ENCODE measurements at regions not wholly inside any gene's neighbourhood (a gene's known extent, or its start where the extent isn't known, plus 50 kb on each side); places are given as distances from the start of the nearest gene placed in this dataset.

DNA sequence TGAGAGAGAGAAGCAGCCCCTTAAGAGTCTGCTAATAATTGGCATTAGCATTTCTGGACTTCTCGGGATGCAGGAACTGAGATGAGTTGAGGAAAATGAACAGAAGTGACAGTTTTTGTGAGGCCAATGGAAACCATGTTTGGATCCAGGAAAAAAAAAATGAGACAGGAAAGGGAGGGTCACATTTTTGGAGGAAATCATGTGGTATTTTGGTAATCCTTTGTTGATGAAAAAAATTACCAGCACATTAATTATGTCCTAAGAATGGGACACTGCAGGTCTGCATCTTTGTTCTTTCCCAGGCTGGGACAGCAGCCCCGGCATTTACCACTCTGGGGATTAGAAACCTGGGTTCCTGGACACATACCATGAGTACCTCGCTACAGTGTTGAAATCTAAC lies 109.9 kb upstream of the ZFHX3 start:
- CTCF ChIA-PET, result no interaction called here

DNA sequence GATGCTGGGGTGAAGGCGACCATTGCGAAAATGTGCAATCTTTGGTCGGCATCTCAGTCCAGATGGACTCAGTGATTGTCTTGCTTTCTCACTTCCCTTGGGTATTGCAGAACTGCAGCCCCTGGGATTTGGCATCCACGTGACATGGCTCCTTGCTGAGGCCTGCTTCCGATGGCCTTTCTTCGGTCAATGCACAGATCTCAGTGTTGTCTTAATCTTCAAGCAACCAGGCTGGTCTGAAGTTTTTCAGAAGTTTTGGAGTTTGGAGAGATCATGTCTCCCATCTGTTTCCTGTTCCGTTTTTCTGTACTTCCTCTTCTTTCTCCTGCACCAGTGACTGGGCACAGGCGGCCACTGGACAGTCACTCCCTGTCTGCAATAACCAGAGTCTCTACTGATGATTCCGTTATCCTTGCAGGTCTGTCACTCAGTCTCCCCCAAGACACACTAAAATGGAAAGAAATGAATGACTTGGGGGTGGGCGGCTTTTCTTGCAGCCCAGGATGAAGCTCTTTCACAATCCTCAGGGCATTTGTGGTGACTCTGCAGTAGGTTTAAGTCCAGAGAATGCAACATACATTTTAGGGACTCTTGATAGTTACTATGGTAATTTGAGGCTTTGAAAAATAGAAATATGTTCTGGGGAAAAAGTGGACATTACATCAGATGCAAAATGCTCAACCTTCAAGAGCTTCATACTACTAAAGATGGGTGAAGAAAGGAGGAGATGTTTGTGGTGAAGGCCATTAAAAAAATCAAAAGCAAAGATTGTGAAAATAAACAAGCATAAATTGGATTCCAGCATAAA lies 106.3 kb upstream of the ZFHX3 start:
- TF ChIP-seq, protein P1, sequence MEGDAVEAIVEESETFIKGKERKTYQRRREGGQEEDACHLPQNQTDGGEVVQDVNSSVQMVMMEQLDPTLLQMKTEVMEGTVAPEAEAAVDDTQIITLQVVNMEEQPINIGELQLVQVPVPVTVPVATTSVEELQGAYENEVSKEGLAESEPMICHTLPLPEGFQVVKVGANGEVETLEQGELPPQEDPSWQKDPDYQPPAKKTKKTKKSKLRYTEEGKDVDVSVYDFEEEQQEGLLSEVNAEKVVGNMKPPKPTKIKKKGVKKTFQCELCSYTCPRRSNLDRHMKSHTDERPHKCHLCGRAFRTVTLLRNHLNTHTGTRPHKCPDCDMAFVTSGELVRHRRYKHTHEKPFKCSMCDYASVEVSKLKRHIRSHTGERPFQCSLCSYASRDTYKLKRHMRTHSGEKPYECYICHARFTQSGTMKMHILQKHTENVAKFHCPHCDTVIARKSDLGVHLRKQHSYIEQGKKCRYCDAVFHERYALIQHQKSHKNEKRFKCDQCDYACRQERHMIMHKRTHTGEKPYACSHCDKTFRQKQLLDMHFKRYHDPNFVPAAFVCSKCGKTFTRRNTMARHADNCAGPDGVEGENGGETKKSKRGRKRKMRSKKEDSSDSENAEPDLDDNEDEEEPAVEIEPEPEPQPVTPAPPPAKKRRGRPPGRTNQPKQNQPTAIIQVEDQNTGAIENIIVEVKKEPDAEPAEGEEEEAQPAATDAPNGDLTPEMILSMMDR (IDR thresholded peaks at IDR 0.05), result no peak
- Mint-ChIP-seq H3K27ac (no peak overlapping the region), H3K4me3 (no peak overlapping the region), H3K36me3 (ENCODE audit: low read depth) (no peaks in the 10 kb centered on the region), H3K27me3 (peaks cover 13% of the 10 kb centered on the region), H3K9me3 (no peaks in the 10 kb centered on the region), H3K4me1 (ENCODE audit: low read depth) (no peaks in the 10 kb centered on the region)
- ChIA-PET POLR2A (no interaction called here), CTCF (no interaction called here)
- DNase-seq, result no peak
- intact Hi-C loops (cut with micrococcal nuclease), result no loop called here
- no peak for ATAC-seq

More for the DNA sequence above, 109.9 kb upstream of the ZFHX3 start:
- Mint-ChIP-seq H3K4me3 (no peak overlapping the region), H3K36me3 (ENCODE audit: low read depth) (no peaks in the 10 kb centered on the region), H3K4me1 (ENCODE audit: low read depth) (no peaks in the 10 kb centered on the region), H3K9me3 (no peaks in the 10 kb centered on the region), H3K27me3 (peaks cover 6% of the 10 kb centered on the region), H3K27ac (no peak overlapping the region)
- DNase-seq, result no peak
- no peak for ATAC-seq
- POLR2A ChIA-PET, result no interaction called here
- intact Hi-C loops (cut with micrococcal nuclease), result no loop called here
- TF ChIP-seq, protein P1 (IDR thresholded peaks at IDR 0.05), result no peak

DNA sequence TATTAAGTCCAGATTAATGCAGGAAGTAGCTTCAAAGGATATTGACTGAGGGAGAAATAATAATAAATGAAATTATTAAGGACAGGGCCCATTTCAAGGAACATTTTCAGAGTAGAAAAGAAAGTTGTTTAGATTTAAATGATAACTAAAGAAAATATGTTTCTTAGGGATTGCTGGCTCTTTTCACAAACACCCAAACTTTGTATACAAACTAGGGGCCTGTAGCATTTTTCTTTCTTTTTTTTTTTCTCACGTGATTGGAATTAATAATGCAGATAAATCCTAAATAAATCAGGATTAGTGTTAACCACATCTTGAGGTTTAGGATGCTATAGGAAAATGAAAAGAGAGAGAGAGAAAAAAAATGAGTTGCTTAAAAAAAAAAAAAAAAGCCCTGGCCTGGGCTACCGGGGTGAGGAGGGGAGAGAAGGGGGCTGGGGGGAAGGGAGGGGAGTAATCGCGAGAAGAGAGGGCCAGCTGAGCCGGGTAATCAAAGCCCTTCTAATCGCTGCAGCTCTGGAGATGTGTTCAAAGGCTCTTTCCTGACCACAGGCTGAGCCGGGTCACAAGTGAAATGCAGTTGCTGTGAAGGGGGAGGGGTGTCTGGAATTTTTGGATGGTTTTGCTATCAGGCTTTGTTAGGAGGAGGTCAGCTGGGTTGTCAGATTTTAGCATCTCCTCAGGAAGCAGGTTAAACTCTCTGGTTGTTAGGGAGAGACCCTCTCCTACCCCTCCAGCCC lies 104.6 kb upstream of the ZFHX3 start:
- intact Hi-C loops (cut with micrococcal nuclease), result no loop called here
- no peaks in the 10 kb centered on the region for H3K9me3 Mint-ChIP-seq
- H3K36me3 Mint-ChIP-seq (ENCODE audit: low read depth), result no peaks in the 10 kb centered on the region
- H3K4me3 Mint-ChIP-seq, result no peak overlapping the region
- no peak overlapping the region for H3K27ac Mint-ChIP-seq
- TF ChIP-seq, protein P1 (IDR thresholded peaks at IDR 0.05), result no peak
- ATAC-seq, result no peak
- H3K4me1 Mint-ChIP-seq (ENCODE audit: low read depth), result no peaks in the 10 kb centered on the region
- no peak for DNase-seq
- POLR2A ChIA-PET, result no interaction called here
- CTCF ChIA-PET, result no interaction called here
- peaks cover 13% of the 10 kb centered on the region for H3K27me3 Mint-ChIP-seq

DNA sequence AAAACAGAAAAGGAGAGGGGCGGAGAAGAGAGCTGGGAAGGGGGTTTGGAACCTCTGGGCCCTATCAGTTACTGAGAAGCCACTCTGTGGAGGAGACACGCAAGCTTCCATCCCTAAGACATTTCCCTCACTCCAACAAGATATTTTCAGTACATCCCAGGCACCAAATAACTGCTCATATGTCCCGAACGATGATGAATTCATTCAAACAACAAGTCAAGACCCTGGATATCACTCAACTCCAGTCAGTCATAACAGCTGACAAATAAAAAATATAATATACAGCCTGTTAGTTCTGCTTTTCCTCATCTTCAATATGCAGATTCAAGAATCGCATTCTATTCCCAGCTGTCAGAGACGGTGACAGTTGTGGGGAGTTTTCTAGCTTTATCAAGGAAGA lies 104.0 kb upstream of the ZFHX3 start:
- CTCF ChIA-PET, result no interaction called here
- H3K27ac Mint-ChIP-seq, result no peak overlapping the region
- POLR2A ChIA-PET, result no interaction called here

DNA sequence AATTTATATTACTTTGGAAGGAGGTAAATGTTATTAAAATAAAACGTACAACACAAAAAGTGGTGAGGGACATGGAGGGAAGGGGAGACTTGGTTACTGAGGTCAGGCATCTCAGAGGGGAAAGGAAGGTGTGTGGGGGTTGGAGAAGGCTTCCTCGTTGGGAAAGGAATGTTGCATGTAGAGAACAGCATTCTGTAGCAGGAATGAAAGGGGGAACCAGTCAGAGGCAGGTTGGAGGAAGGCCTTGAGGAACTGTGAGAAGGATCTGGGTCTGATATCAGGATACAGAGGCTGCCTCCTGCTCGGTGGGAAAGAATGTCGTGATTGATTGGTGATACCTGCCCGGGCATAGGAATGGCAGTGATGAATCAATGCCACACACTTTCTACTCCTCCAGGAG lies 103.3 kb upstream of the ZFHX3 start:
- H3K27me3 Mint-ChIP-seq, result peaks cover 13% of the 10 kb centered on the region
- H3K36me3 Mint-ChIP-seq (ENCODE audit: low read depth), result no peaks in the 10 kb centered on the region
- H3K9me3 Mint-ChIP-seq, result no peaks in the 10 kb centered on the region
- no peak for ATAC-seq
- DNase-seq, result no peak
- no peak overlapping the region for H3K27ac Mint-ChIP-seq
- intact Hi-C loops (cut with micrococcal nuclease), result no loop called here
- H3K4me3 Mint-ChIP-seq, result no peak overlapping the region
- TF ChIP-seq, protein P1 (IDR thresholded peaks at IDR 0.05), result no peak
- ChIA-PET CTCF (no interaction called here), POLR2A (no interaction called here)
- H3K4me1 Mint-ChIP-seq (ENCODE audit: low read depth), result no peaks in the 10 kb centered on the region

More for the DNA sequence above, 104.0 kb upstream of the ZFHX3 start:
- Mint-ChIP-seq H3K4me1 (ENCODE audit: low read depth) (no peaks in the 10 kb centered on the region), H3K9me3 (no peaks in the 10 kb centered on the region), H3K27me3 (peaks cover 13% of the 10 kb centered on the region), H3K4me3 (no peak overlapping the region), H3K36me3 (ENCODE audit: low read depth) (no peaks in the 10 kb centered on the region)
- no peak for ATAC-seq
- intact Hi-C loops (cut with micrococcal nuclease), result no loop called here
- TF ChIP-seq, protein P1 (IDR thresholded peaks at IDR 0.05), result no peak
- no peak for DNase-seq
